PC-9 (cell line): ENCODE measurements at regions not wholly inside any gene's neighbourhood (a gene's known extent, or its start where the extent isn't known, plus 50 kb on each side); places are given as distances from the start of the nearest gene placed in this dataset.
A peak's percentile ranks its signal among the peaks of the same experiment; 100 is the strongest.

ENCODE experiments used
- BruUV-seq: library from RNA; stranded (reverse); fragments of 400-500 nt; replicated peaks from 2 replicates; lab custom pipeline; 2021; lab: Mats Ljungman, UMichigan
- CTCF ChIA-PET: fragments of 300-600 bp; sonication (Branson Sonifier 250); formaldehyde crosslinking; loops from one replicate; lab custom pipeline; 2022; ENCODE audit warnings: antibody characterized with exemption; lab: Charles Lee
- POLR2A ChIA-PET: fragments of 300-600 bp; sonication (Branson Sonifier 250); formaldehyde crosslinking; loops from one replicate; lab custom pipeline; 2022; ENCODE audit warnings: antibody characterized with exemption; ENCODE audit not compliant: unreplicated experiment; lab: Charles Lee
- DNase-seq, 2 experiments: peaks; one replicate each; pipeline versions ENCODE4 v3.0.0 to v3.0.0-alpha.2; 2015 to 2022; ENCODE audit warnings: mixed read lengths in 1 of 2
- H2AFZ ChIP-seq: fragments of 200-600 bp; sonication (generic); 2 replicates; pipeline ENCODE4 v1.8.1; 2017; ENCODE audit warnings: antibody characterized with exemption
- H3F3A ChIP-seq: fragments of 200-600 bp; sonication (generic); 2 replicates; pipeline ENCODE4 v1.8.1; 2017; ENCODE audit warnings: antibody characterized with exemption, mild to moderate bottlenecking, low read depth; ENCODE audit not compliant: insufficient read depth
- H3K27ac ChIP-seq: fragments of 200-600 bp; sonication (generic); 2 replicates; pipeline ENCODE4 v1.6.1; 2016; ENCODE audit warnings: mixed run types
- H3K27me3 ChIP-seq: fragments of 200-600 bp; sonication (generic); 2 replicates; pipeline ENCODE4 v1.6.1; 2016; ENCODE audit warnings: low read depth, mixed run types; ENCODE audit not compliant: insufficient read depth
- H3K36me3 ChIP-seq: fragments of 200-600 bp; sonication (generic); 2 replicates; pipeline ENCODE4 v1.6.1; 2016; ENCODE audit warnings: low read depth, mixed run types
- H3K4me1 ChIP-seq: fragments of 200-600 bp; sonication (generic); replicated peaks from 2 replicates; pipeline ENCODE4 v1.6.1; 2016; ENCODE audit warnings: mixed run types; ENCODE audit not compliant: insufficient read depth
- H3K4me2 ChIP-seq: fragments of 200-600 bp; sonication (generic); 2 replicates; pipeline ENCODE4 v1.6.1; 2017; ENCODE audit warnings: mixed run types
- H3K4me3 ChIP-seq: fragments of 200-600 bp; sonication (generic); 2 replicates; pipeline ENCODE4 v1.6.1; 2016; ENCODE audit warnings: mixed run types
- H3K79me2 ChIP-seq: fragments of 200-600 bp; sonication (generic); 2 replicates; pipeline ENCODE4 v1.6.1; 2017; ENCODE audit warnings: low read depth, mixed run types
- H3K9me2 ChIP-seq: fragments of 200-600 bp; sonication (generic); 2 replicates; pipeline ENCODE4 v1.8.1; 2017; ENCODE audit warnings: mild to moderate bottlenecking; ENCODE audit not compliant: insufficient read depth
- H3K9me3 ChIP-seq: fragments of 200-600 bp; sonication (generic); 2 replicates; pipeline ENCODE4 v1.8.1; 2016; ENCODE audit warnings: low read depth; ENCODE audit not compliant: insufficient read depth
- H4K20me1 ChIP-seq: fragments of 200-600 bp; sonication (generic); 2 replicates; pipeline ENCODE4 v1.8.1; 2017; ENCODE audit not compliant: insufficient read depth
- EZH2 ChIP-seq: fragments of 200-600 bp; sonication (generic); IDR thresholded peaks from 2 replicates; pipeline ENCODE4 v1.8.0; 2017; ENCODE audit warnings: antibody characterized with exemption, low read depth
- intact Hi-C: fragments of 100-400 bp; cut with micrococcal nuclease; formaldehyde crosslinking; loops from one replicate; pipeline ENCODE4 v1.10.0; 2022; ENCODE audit not compliant: unreplicated experiment
- TF ChIP-seq, protein P1 (sequence below): fragments of 200-600 bp; sonication (generic); conservative IDR thresholded peaks from 2 replicates; pipeline ENCODE4 v1.6.1; 2017; ENCODE audit warnings: mixed run types, antibody characterized with exemption, mild to moderate bottlenecking, moderate library complexity

DNA sequence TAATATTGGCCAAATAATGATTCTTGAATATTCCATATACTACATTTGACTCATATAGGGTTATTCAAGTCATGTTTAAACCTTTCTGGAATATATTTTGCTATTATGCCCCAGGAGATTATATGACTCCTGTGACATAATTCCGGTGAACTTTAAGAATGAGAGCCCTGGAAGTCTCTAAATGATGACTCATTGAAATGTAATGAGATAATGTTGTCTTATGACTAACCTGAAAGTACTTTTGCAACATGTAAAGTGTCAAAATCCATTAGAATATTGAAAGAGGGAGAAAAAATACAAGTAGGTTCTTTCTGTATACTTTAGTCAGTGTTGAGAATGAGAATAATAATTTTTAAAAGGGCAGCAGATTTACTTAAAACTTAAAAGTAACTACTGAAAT lies 830.4 kb downstream of the MAT2B start:
- Histone ChIP-seq H3K27ac (no peak overlapping the region), H3K9me2 (no peaks in the 10 kb centered on the region; the same call in 1 of the 2 replicates), H4K20me1 (no peaks in the 10 kb centered on the region), H3K27me3 (no peaks in the 10 kb centered on the region), H3K9me3 (no peaks in the 10 kb centered on the region), H3K4me3 (no peak overlapping the region), H3K4me1 (no peaks in the 10 kb centered on the region), H3F3A (no peaks in the 10 kb centered on the region), H3K4me2 (no peak overlapping the region), H3K79me2 (no peaks in the 10 kb centered on the region), H2AFZ (no peak overlapping the region), H3K36me3 (no peaks in the 10 kb centered on the region)
- no TSS peak for BruUV-seq
- CTCF ChIA-PET = no interaction called here
- DNase-seq = peak in 1 of 2 experiments; percentile 36
- POLR2A ChIA-PET = no interaction called here
- intact Hi-C loops = no loop called here
- TF ChIP-seq, protein P1, sequence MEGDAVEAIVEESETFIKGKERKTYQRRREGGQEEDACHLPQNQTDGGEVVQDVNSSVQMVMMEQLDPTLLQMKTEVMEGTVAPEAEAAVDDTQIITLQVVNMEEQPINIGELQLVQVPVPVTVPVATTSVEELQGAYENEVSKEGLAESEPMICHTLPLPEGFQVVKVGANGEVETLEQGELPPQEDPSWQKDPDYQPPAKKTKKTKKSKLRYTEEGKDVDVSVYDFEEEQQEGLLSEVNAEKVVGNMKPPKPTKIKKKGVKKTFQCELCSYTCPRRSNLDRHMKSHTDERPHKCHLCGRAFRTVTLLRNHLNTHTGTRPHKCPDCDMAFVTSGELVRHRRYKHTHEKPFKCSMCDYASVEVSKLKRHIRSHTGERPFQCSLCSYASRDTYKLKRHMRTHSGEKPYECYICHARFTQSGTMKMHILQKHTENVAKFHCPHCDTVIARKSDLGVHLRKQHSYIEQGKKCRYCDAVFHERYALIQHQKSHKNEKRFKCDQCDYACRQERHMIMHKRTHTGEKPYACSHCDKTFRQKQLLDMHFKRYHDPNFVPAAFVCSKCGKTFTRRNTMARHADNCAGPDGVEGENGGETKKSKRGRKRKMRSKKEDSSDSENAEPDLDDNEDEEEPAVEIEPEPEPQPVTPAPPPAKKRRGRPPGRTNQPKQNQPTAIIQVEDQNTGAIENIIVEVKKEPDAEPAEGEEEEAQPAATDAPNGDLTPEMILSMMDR = no peak
- TF ChIP-seq EZH2 = no peak

DNA sequence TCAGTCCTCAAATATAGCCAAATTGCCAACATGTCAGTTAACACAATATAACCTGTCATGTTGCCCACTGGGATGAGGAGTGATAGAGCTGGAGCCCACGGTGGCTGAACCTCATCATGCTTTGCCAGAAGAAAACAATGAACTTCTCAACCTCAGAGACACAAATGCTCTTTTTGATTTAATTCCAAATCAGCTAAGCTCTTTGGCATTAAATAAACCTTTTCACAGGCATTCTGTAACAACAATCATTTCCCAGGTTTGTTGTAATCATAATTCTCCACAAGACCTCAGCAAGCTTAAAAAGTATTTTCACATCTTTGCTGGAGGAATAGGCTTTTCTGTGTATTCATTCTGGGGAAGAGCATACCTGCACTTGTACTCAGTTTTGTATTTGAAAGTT lies 830.9 kb downstream of the MAT2B start:
- ChIA-PET CTCF (no interaction called here), POLR2A (no interaction called here)
- Histone ChIP-seq H3K27me3 (no peaks in the 10 kb centered on the region), H3F3A (no peaks in the 10 kb centered on the region), H3K36me3 (no peaks in the 10 kb centered on the region), H3K9me2 (no peaks in the 10 kb centered on the region; the same call in 1 of the 2 replicates), H3K9me3 (no peaks in the 10 kb centered on the region), H2AFZ (no peak overlapping the region), H3K4me2 (no peak overlapping the region), H4K20me1 (no peaks in the 10 kb centered on the region), H3K79me2 (no peaks in the 10 kb centered on the region), H3K27ac (no peak overlapping the region), H3K4me3 (no peak overlapping the region), H3K4me1 (no peaks in the 10 kb centered on the region)
- intact Hi-C loops = no loop called here
- no TSS peak for BruUV-seq
- no peak for DNase-seq
- TF ChIP-seq EZH2 = no peak
- TF ChIP-seq, protein P1 = no peak

DNA sequence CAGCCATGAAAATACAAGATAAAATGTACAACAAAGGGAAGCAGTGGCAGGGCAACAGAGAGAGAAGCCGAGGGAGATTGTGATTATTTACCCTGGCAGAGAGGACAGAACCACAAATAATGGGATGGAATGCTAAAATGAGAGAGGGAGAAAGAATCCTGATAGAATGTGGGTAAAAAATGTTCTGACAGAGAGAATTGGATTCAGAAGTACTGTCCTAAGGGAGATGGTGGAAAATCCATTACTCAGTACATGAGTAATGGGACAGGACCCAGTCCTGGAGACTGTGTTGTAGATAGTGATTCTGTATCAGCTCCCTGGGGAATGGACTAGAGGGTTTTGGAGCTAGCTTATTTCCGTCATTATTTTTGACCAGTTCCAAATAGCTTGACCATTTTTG lies 831.5 kb downstream of the MAT2B start:
- H3K4me1 ChIP-seq = no peaks in the 10 kb centered on the region
- no peak overlapping the region for H3K27ac ChIP-seq
- ChIA-PET POLR2A (no interaction called here), CTCF (no interaction called here)
- H2AFZ ChIP-seq = no peak overlapping the region
- H3K36me3 ChIP-seq = no peaks in the 10 kb centered on the region
- H3K9me2 ChIP-seq = no peaks in the 10 kb centered on the region; the same call in 1 of the 2 replicates
- intact Hi-C loops = no loop called here
- no peak overlapping the region for H3K4me3 ChIP-seq
- no peak for TF ChIP-seq EZH2
- TF ChIP-seq, protein P1 = no peak
- H3K27me3 ChIP-seq = no peaks in the 10 kb centered on the region
- no peaks in the 10 kb centered on the region for H3F3A ChIP-seq
- no peaks in the 10 kb centered on the region for H3K9me3 ChIP-seq
- H4K20me1 ChIP-seq = no peaks in the 10 kb centered on the region
- no peak overlapping the region for H3K4me2 ChIP-seq
- H3K79me2 ChIP-seq = no peaks in the 10 kb centered on the region
- DNase-seq = no peak
- no TSS peak for BruUV-seq
